Renal cortical epithelial cell (primary cell): ENCODE measurements at regions not wholly inside any gene's neighbourhood (a gene's known extent, or its start where the extent isn't known, plus 50 kb on each side); places are given as distances from the start of the nearest gene placed in this dataset.

Experiments used
- DNase-seq: peaks from one replicate; pipeline ENCODE4 v3.0.0-alpha.2; 2011; ENCODE audit warnings: low read depth

DNA sequence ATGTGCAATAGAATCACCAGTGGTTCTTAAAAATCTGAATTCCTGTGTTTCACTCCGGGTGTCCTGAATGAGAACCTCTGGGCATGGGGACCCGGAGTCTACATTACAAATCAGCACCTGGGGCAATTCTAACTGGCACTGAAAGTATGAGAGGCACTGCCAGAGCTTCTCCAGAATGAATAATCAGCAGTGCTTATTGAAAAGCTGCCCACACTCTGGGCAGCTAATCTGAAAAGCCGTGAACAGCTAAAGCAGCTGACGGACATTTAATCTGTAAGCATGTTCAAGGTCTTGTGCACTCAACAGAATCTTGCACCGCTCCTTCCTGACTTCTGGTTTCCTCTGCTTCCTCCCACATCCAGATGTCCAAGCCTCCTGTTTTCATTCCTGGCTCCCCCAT lies 113.3 kb upstream of the KIF5B start:
- no peak for DNase-seq

DNA sequence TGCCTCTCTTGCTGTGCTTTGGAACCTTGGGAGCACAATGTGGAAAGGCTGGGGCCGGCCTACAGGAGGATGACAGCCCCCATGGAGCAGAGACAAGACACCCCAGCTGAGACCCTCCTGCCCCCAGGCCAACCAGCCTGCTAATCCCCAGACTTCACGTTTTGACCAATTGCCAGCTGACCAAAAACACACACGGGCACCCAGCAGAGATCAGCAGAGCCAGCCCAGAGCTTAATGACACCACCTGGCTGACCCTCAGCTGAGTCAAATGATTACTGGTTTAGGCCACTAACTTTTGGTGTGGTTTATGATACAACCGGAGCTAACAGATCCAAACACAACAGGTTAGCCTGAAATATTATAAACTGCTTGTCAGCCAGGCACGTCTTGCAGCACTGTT lies 111.2 kb upstream of the KIF5B start:
- no peak for DNase-seq

DNA sequence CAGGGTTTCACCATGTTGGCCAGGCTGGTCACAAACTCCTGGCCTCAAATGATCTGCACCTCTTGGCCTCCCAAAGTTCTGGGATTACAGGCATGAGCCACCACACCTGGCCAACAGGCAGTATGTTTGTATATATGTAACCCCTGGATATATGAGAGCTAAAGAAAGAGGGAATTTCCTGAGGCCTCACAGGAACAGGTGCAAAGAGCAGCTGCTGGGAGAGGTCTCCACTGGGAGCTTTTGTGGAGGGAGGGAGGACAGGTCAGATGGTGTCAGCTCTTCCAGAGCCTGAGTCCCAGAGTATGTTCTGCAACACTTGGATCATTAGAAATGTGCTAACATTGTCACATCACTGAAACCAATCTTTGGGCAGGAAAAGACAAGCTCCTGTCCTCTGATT lies 110.1 kb upstream of the KIF5B start:
- no peak for DNase-seq

DNA sequence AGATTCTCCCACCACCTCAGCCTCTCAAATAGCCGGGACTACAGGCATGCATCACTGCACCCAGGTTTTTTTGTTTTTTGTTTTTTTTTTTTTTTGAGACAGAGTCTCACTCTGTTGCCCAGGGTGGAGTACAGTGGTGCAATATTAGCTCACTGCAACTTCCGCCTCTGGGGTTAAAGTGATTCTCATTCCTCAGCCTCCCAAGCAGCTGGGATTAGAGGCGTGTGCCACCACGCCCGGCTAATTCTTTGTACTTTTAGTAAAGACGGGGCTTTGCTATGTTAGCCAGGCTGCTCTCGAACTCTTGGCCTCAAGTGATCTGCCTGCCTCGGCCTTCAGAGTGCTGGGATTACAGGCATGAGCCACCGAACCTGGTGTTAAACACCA lies 107.5 kb upstream of the KIF5B start:
- DNase-seq: no peak

DNA sequence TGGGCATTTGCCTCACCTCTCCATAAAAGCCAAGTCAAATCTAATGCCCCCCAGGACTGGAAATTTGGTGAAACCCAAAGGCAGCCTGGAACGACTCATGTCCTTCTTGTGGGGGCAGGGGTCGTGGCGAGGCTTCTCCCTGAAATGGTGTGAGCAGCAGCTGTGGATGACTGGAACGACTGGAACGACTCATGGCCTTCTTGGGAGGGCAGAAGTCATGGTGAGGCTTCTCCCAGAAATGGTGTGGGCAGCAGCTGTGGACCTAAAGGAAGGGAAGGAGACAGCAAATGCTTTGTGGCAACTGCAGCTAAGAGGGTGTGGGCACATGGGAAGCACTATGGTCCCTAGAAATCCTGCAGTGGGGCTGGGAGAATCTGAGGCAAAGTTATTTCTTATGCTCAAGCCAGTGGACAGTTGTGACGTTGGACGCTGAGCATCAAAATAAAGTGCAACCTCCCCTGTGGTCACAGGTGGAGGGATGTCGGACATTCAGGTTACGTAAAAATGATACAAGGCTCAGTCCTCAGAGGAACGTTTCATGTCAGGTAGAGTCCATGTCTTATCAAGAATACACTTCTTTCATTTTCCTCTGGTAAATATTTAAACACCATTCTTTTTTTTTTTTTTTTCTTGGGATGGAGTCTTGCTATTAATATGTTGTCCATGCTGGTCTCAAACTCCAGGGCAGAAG lies 107.0 kb upstream of the KIF5B start:
- peak; percentile 11 for DNase-seq

DNA sequence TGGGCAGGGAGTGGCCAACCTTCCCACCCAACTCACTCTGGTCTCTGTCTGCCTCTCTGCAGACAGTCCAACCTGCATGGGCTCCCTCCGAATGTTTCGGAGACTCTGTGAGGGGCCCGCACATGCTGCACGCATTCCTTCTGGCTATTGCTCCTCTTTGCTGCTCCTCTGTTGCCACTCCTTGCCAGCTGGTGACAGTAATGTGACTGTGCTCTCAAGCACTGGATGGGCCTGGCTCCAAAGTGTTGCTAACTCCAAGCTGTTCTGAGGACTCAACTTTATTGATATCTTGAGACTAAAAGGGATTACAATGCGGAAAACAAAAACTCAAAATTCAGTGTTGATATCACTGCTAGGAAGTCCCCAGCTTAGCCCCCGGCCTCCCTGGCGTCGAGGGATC lies 105.4 kb upstream of the KIF5B start:
- no peak for DNase-seq

DNA sequence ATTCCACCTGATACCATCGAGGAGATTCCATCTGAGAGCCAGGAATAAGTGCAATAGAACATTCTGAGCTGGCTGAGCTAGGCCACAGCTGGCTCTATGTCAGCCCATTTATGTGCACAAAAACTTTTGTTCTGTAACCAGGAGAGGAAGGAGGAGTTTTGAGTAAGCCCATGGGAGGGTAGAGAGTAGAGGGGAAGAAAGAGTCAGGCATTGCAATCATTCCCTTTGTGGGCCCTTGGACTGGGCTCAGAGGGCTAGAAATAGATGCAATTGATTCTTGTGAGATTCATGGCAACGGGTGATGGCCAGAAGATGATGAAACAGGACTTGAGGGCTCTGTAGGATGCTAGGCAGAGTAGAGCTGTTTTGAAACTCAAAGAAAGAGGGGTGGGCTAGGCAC lies 104.6 kb upstream of the KIF5B start:
- DNase-seq: no peak

DNA sequence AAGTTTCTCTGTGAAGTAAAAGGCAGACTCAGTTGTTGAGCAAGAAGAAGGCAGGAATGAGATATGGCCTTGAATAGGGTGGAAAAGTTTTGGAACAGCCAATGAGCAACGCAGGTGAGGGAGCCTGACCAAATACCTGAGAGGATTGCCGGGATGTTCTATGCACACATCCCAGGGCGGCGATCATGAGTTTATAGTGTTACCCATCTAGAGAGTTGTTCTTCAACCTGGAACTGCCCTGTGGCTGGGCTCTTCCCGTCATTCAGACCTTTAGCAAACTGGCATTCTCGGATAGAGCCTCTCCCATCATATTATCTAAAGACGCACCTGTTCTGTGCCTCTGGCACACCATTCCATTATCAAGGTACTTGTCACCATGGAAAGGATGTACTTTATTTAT lies 103.0 kb upstream of the KIF5B start:
- no peak for DNase-seq

DNA sequence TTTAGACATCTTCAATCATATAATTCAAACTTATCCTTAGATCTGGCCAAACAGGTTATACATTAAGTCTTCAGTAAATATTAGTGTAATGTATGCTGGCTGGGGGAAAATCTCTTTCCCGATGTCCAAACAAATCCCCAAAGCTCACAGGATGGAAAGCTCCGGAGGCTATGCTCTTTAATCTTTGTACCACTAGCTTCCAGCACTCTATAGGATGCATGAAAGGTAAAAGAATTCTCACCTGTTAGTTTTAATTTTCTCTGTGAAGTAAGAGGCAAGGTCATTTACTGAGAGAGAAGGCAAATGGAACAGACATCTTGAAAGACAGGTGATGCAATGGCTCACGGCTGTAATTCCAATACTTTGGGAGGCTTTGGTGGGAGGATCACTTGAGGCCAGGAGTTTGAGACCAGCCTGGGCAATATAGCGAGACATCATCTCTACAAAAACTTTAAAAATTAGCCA lies 99.8 kb upstream of the KIF5B start:
- no peak for DNase-seq

DNA sequence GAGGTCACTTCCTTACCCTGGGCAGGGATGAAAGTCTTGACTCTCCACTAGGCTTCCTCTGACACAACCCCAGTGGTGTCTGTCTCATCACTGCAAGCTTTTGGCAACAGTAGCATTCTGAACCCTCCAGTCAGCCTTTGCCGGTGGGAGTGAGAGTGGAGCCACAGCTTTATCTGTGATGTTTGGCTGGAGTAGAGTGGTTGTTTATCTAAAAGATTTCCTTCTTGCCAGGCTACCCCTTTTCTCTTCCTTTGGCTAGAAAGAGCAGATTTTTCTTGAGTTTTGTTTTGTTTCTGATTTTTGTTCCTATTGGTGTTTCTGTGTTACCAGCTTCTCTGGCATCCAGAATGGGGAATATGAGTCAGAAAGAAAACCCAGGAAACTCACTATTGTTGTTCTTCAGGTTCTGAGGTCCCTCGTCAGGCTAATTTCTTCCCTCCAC lies 98.9 kb upstream of the KIF5B start:
- DNase-seq: no peak

DNA sequence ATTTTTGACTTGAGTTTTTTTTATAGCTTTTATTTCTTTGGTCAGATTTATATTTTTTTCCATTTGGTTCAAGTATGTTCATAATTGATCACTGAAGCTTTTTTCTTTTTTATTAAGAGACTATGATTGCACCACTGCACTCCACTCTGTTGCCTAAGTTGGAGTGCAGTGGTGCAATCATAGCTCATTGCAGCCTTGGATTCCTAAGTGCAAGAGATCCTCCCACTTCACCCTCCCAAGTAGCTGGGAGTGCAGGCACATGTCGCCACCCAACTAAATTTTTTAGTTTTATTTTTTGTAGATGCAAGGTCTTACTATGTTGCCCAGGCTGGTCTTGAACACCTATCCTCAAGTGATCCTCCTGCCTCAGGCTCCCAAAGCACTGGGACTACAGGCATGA lies 97.7 kb upstream of the KIF5B start:
- no peak for DNase-seq

DNA sequence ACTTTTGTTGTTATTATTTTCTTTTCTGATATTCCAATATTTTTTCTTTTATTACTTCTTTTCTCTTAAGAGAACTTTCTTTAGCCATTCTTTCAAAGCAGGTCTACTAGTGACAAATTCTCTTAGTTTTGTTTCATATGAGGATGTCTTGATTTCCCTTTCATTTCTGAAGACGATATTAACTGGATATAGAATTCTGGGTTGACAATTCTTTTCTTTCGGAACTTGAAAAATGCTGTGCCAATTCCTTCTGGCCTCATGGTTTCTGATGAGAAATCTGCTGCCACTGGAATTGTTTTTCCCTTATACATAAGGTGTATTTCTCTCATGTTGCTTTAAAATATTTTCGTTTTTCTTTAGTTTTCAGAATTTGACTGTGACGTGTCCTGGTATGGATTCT lies 97.0 kb upstream of the KIF5B start:
- DNase-seq: no peak

DNA sequence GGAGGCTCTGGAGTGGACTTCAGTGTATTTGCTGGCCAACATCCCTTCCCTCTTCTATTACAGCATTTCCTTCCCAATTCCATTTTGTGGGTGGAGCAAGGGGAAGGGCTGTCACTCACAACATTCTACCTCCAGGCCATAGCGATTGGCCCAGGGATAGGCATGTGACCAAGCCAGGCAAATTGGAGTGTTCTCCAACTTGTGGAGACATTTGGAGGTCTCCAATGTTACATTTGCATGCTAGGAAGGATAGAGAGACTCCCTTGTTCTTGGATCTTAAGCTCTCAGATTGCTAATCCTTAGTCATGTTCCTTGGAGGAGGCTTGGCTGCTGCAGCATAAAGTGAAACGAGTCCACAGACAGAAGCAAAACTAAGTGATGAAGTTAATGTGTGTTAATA lies 95.6 kb upstream of the KIF5B start:
- no peak for DNase-seq

DNA sequence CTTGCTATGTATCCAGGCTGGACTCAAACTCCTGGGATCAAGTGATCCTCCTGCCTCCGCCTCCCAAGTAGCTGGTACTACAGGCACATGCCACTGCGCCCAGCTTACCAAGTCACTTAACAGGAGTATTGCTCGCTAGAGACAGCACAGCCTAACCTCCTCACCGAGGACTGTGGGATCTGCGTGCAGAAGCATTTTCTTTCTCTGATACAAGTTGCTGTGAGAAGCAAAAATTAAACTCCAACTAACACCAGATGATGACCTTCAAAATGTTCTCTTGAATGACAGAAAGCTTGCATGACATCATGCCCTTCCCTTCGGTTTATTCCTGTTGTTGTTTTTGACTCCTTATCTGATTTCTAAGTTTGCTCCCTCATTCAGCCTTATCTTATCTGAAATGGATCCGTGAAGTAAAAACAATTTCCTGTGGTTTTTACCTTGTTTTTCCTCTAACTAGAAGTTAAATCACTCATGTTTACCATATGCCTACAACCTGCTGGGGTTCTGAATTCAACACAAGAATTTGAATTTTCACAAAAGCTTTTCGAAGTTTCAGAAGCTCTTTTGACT lies 94.4 kb upstream of the KIF5B start:
- no peak for DNase-seq

DNA sequence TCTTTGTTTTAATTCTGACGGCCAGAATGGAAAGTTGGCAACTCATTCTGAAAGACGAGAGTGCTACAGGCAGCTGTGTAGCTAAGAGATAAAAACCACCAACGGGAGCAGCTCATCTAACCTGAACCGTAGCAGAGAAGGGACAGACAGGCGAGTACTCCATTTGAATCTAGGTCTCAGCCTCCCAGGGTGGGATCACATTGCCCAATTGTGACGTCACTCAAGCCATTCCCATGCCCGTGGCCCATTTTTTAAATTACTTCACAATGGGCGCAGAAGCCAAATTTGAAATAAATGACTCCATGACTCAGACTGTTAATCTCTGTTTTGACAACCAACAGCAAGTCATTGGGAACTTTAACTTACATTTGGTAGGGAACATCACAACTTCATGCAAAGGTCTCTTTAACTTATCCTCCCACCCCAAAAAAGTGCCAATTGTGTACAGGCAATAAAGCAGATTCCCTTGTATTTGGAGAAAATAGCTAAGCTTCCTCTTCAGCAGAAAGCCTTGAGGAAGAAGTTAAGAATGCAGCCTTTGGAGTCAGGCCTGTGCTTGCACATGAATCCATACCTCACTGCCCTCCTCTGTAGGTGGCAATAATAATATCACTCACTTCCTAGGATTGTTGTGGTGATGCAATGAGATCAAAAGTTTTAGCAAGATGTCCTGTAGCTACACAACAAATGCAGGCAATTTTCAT lies 93.2 kb upstream of the KIF5B start:
- peak; percentile 74 for DNase-seq

DNA sequence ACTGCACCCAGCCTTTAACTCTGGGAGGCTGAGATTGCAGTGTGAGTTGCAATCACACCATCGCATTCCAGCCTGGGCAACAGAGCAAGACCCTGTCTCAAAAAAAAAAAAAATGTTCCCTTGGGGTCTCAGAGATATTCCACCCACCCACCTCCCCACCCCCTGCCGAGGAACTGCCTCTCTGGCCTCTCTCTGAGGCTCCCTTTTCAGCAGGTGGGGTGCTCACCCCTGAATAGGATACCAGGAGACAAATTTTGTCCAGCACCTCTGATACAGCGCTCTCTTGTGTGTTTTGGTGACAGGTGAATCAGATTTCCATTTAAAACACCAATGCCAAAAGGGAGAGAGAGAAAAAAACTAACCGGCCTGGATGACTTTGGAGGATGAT lies 92.6 kb upstream of the KIF5B start:
- DNase-seq: no peak

DNA sequence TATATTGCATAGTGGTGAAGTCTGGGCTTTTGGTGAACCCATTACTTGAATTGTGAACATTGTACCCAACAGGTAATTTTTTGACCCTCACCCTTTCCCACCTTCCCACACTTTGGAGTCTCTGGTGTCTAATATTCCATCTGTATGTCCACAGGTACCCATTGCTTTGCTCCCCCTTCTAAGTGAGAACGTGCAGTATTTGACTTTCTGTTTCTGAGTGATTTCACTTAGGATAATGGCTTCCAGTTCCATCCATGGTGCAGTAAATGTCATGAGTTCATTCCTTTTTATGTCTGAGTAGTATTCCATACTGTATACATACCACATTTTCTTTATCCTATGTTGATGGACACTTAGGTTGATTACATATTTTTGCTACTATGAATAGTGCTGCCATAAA lies 91.5 kb upstream of the KIF5B start:
- no peak for DNase-seq

DNA sequence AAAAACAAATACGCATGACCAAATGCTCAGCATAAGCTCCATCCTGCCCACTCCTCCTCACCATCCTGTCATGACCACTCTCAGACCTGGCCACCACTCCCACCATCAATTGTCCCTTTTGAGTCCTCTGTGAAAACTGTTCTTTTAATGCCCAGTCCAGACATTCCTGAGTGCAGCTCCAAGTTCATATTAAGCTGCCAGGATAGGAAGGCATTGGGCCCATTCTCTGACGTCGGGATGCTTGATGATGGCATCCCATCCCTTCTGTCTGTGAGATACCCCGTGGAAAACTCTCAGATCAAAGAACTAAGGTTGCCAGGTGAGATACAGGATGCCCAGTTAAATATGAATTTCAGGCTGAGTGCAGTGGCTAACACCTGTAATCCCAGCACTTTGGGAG lies 89.9 kb upstream of the KIF5B start:
- DNase-seq: no peak

DNA sequence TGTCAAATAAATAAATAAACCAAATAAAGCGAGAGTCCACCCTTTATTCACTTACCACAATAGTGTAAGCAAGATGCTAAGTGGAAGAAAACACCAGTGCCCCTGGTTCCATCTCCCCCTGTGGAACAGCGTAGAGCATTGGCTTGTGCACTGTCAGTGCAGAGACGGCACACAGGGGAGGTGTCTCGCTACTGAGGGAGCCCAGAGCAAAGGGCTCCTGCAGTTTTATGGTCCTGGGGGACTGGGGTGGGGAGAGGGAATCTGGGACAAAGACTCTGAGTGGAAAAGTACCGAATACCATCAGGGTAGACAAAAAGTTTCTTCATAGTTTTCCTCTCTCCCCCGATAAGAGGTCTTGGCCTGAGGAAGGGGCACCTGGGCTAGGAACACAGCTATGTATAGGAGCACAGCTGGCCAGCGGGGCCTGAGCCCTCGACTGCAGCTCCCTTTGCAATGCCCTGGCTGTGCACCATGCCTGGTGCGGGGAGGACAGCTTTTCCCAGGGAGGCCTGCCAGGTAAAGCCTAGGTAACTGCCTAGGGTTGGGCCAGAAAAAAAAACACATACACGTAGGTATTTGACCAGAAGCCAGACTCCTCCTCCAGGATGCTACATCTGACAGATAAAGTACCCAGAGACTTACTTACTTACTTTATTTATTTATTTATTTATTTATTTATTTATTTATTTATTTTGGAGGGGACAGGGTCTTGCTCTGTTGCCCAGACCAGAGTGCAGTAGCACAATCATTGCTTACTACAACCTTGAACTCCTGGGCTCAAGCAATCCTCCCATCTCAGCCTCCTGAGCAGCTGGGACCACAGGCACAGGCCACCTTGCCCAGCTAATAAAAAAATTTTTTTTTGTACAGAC lies 88.8 kb upstream of the KIF5B start:
- DNase-seq: no peak

DNA sequence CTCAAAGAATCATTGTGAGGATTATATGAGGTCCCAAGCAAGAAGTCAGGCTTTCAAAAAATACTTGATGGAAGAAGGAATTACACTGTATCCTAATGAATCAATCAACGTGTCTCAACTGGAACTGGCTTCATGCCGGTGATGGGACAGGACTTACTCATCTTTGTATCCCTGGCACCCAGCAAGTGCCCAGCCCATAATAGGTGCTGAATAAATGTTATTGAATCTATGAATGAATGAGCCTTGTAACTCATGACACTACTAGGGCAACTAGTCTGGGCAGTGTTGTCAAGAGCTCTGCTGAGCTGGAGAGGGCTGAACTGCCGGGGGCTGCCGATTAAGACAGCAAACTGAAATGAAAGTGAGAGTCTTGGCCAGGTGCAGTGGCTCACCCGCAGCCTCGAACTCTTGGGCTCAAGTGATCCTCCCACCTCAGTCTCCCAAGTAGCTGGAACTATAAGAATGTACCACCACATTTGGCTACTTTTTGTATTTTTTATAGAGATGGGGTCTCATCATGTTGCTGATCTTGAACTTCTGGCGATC lies 87.2 kb upstream of the KIF5B start:
- DNase-seq: no peak

DNA sequence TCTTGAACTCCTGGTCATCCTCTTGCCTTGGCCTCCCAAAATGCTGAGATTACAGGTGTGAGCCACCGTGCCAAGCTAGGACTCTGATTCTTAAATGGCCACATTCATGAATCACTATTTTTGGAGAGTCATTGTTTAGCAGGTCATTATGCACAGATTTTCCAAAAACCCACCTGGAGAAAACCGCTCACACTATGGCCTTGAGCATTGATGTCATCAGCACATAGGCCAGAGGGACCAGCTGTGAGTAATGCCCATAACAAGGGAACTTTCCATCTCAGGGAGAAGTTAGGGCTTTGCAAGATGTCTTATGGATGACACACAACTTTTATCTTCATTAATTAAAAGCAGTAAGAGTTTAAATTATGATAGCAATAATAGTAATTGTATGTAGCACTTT lies 86.4 kb upstream of the KIF5B start:
- no peak for DNase-seq
